ENCODE measurements at regions not wholly inside any gene's neighbourhood (a gene's known extent, or its start where the extent isn't known, plus 50 kb on each side); places are given as distances from the start of the nearest gene placed in this dataset.

- TF ChIP-seq ZNF462 (CRISPR knock-in tag; IDR thresholded peaks at IDR 0.05), result no peak
- TF ChIP-seq ZNF114 (CRISPR knock-in tag; IDR thresholded peaks at IDR 0.05), result no peak
- TF ChIP-seq NANOG (IDR thresholded peaks at IDR 0.05; ENCODE audit: borderline replicate concordance), result no peak
- no peak for TF ChIP-seq EZH2phosphoT487 (IDR thresholded peaks at IDR 0.05; ENCODE audit: unreplicated experiment)
- no peak for TF ChIP-seq POLR2AphosphoS5 (IDR thresholded peaks at IDR 0.05; ENCODE audit: low read depth)
- no peak for TF ChIP-seq JUNB (IDR thresholded peaks at IDR 0.05; ENCODE audit: unreplicated experiment)
- no peak for TF ChIP-seq REST (IDR thresholded peaks at IDR 0.05; ENCODE audit: unreplicated experiment)
- no peak for TF ChIP-seq CREB1 (CRISPR knock-in tag; IDR thresholded peaks at IDR 0.05; ENCODE audit: low read depth)
- TF ChIP-seq ZNF331 (CRISPR knock-in tag; IDR thresholded peaks at IDR 0.05; ENCODE audit: low read depth), result no peak
- TF ChIP-seq EZH2 (IDR thresholded peaks at IDR 0.05; ENCODE audit: low read depth, unreplicated experiment), result no peak
- no peak for TF ChIP-seq STAT1 (IDR thresholded peaks at IDR 0.05; ENCODE audit: unreplicated experiment)
- TF ChIP-seq ETS1 (IDR thresholded peaks at IDR 0.05), result no peak
Measured at GRCh38 chr21:16695074-16695473, 817.8 kb upstream of the CXADR start (continued).

All from GM23338 (cell line).